ENCODE measurements at regions not wholly inside any gene's neighbourhood (a gene's known extent, or its start where the extent isn't known, plus 50 kb on each side); places are given as distances from the start of the nearest gene placed in this dataset.

DNA sequence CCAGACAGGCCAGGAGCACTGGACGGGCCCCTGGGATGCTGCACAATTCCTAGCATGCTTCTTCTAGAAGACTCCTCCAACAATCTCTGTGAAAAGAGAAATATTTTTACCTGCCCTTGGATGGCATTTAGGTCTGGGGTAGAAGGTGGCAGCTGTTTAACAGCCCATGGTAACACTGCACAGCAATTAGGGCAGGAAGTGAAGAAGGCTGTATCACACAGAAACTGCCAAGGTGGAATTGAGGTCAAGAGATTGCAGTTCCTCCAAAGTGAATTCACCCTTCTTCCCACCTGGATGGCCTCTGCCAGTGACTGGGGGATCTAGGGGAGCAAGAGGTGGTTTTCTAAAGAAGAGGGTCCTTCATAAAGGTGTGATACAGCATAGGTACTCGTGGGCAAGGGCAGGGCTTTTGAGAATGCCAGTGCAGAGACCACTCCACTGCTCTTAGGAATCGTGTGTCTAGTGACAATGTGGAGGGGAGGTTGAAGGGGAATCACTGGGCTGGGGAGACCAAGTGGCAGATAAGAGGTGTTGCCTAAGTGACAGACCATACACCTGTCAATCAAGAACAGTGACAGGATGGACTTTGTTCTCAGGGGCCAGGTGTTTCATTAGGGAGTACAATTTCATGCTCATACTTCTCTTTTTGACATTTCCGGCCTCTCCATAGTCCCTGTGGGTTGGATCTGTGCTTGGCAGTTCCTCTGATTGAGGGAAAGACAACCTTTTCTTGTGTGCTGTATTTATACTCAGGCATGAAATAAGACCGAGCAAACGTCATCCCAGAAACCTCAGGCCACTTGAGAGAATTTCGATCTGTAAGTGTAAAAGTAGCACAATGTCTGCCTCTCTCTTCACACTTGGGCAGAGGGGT, 83.5 kb upstream of the BCL6 start:
- POLR2A ChIA-PET, result no interaction called here
- no peak for ATAC-seq

More for the DNA sequence above, 83.5 kb upstream of the BCL6 start:
- DNase-seq (ENCODE audit: low read depth, low spot score), result no peak
- Histone ChIP-seq H3K27ac (ENCODE audit: low read depth, low read length) (no peak overlapping the region), H2AFZ (ENCODE audit: low read depth, low read length, poor library complexity, severe bottlenecking) (no peak overlapping the region), H3K36me3 (ENCODE audit: control insufficient read depth in 1 of 2, insufficient read depth in 2 of 2, low read length in 2 of 2) (no peaks in the 10 kb centered on the region), H4K20me1 (ENCODE audit: insufficient read depth) (no peaks in the 10 kb centered on the region), H3K9me2 (ENCODE audit: insufficient read depth) (no peaks in the 10 kb centered on the region), H3K9ac (ENCODE audit: low read length) (no peak overlapping the region), H3K79me2 (ENCODE audit: insufficient read depth, low read length) (no peaks in the 10 kb centered on the region), H3K27me3 (ENCODE audit: insufficient read depth, low read length) (no peaks in the 10 kb centered on the region), H3K4me1 (ENCODE audit: control insufficient read depth in 1 of 2, insufficient read depth in 2 of 2, low read length in 2 of 2) (no peaks in the 10 kb centered on the region), H3K4me2 (ENCODE audit: low read length) (no peak overlapping the region), H3K4me3 (replicated peaks in 1 of 2; ENCODE audit: low read depth in 1 of 2, low read length in 2 of 2) (no peak overlapping the region), H3K9me3 (ENCODE audit: control insufficient read depth in 1 of 2, insufficient read depth in 1 of 2, low read depth in 1 of 2, low read length in 2 of 2) (no peaks in the 10 kb centered on the region)
- ChIA-PET CTCF (no interaction called here), RAD21 (ENCODE audit: low non-redundant PET in 1 of 2, low total read pairs in 2 of 2, uncharacterized antibody in 2 of 2, unreplicated experiment in 2 of 2) (no interaction called here)
- intact Hi-C loops (cut with micrococcal nuclease), result no loop called here
- TF ChIP-seq SRF (IDR thresholded peaks at IDR 0.05; ENCODE audit: low read depth), result no peak
- TF ChIP-seq EZH2phosphoT487 (IDR thresholded peaks at IDR 0.05; ENCODE audit: borderline replicate concordance), result no peak
- TF ChIP-seq FOSL1 (IDR thresholded peaks at IDR 0.05; ENCODE audit: low read depth), result no peak
- TF ChIP-seq, protein P1, sequence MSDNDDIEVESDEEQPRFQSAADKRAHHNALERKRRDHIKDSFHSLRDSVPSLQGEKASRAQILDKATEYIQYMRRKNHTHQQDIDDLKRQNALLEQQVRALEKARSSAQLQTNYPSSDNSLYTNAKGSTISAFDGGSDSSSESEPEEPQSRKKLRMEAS (IDR thresholded peaks at IDR 0.05), result no peak
- no peak for TF ChIP-seq CEBPB (IDR thresholded peaks at IDR 0.05; ENCODE audit: low read depth)
- no peak for TF ChIP-seq POLR2A (IDR thresholded peaks at IDR 0.05; ENCODE audit: borderline replicate concordance, extremely low read depth, insufficient read depth, insufficient read length)
- TF ChIP-seq, protein P2, sequence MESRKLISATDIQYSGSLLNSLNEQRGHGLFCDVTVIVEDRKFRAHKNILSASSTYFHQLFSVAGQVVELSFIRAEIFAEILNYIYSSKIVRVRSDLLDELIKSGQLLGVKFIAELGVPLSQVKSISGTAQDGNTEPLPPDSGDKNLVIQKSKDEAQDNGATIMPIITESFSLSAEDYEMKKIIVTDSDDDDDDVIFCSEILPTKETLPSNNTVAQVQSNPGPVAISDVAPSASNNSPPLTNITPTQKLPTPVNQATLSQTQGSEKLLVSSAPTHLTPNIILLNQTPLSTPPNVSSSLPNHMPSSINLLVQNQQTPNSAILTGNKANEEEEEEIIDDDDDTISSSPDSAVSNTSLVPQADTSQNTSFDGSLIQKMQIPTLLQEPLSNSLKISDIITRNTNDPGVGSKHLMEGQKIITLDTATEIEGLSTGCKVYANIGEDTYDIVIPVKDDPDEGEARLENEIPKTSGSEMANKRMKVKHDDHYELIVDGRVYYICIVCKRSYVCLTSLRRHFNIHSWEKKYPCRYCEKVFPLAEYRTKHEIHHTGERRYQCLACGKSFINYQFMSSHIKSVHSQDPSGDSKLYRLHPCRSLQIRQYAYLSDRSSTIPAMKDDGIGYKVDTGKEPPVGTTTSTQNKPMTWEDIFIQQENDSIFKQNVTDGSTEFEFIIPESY (IDR thresholded peaks at IDR 0.05; ENCODE audit: extremely low read depth, insufficient replicate concordance, low read length), result no peak
- no peak for TF ChIP-seq POLR2AphosphoS5 (IDR thresholded peaks at IDR 0.05; ENCODE audit: low read depth, low read length)
- TF ChIP-seq, protein P3, sequence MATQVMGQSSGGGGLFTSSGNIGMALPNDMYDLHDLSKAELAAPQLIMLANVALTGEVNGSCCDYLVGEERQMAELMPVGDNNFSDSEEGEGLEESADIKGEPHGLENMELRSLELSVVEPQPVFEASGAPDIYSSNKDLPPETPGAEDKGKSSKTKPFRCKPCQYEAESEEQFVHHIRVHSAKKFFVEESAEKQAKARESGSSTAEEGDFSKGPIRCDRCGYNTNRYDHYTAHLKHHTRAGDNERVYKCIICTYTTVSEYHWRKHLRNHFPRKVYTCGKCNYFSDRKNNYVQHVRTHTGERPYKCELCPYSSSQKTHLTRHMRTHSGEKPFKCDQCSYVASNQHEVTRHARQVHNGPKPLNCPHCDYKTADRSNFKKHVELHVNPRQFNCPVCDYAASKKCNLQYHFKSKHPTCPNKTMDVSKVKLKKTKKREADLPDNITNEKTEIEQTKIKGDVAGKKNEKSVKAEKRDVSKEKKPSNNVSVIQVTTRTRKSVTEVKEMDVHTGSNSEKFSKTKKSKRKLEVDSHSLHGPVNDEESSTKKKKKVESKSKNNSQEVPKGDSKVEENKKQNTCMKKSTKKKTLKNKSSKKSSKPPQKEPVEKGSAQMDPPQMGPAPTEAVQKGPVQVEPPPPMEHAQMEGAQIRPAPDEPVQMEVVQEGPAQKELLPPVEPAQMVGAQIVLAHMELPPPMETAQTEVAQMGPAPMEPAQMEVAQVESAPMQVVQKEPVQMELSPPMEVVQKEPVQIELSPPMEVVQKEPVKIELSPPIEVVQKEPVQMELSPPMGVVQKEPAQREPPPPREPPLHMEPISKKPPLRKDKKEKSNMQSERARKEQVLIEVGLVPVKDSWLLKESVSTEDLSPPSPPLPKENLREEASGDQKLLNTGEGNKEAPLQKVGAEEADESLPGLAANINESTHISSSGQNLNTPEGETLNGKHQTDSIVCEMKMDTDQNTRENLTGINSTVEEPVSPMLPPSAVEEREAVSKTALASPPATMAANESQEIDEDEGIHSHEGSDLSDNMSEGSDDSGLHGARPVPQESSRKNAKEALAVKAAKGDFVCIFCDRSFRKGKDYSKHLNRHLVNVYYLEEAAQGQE (IDR thresholded peaks at IDR 0.05; ENCODE audit: low read depth), result no peak
- no peak for TF ChIP-seq TCF7L2 (IDR thresholded peaks at IDR 0.05; ENCODE audit: borderline replicate concordance, extremely low read depth, insufficient read depth, insufficient read length)
- no peak for TF ChIP-seq ZNF274 (IDR thresholded peaks at IDR 0.05; ENCODE audit: low read depth, low read length)
- TF ChIP-seq CBX3 (IDR thresholded peaks at IDR 0.05; ENCODE audit: low read depth), result no peak
- no peak for TF ChIP-seq YY1 (IDR thresholded peaks at IDR 0.05; ENCODE audit: extremely low read depth, insufficient replicate concordance, low read depth, low read length)
- TF ChIP-seq, protein P4, sequence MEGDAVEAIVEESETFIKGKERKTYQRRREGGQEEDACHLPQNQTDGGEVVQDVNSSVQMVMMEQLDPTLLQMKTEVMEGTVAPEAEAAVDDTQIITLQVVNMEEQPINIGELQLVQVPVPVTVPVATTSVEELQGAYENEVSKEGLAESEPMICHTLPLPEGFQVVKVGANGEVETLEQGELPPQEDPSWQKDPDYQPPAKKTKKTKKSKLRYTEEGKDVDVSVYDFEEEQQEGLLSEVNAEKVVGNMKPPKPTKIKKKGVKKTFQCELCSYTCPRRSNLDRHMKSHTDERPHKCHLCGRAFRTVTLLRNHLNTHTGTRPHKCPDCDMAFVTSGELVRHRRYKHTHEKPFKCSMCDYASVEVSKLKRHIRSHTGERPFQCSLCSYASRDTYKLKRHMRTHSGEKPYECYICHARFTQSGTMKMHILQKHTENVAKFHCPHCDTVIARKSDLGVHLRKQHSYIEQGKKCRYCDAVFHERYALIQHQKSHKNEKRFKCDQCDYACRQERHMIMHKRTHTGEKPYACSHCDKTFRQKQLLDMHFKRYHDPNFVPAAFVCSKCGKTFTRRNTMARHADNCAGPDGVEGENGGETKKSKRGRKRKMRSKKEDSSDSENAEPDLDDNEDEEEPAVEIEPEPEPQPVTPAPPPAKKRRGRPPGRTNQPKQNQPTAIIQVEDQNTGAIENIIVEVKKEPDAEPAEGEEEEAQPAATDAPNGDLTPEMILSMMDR (IDR thresholded peaks at IDR 0.05 in 2 of 3, conservative IDR thresholded peaks at IDR 0.05 in 1 of 3; ENCODE audit: borderline replicate concordance in 1 of 3, insufficient read depth in 1 of 3, low read depth in 2 of 3, low read length in 2 of 3), result no peak
- no peak for TF ChIP-seq SP1 (IDR thresholded peaks at IDR 0.05; ENCODE audit: low read depth)
- no peak for TF ChIP-seq SIN3A (IDR thresholded peaks at IDR 0.05; ENCODE audit: low read depth)
- no peak for TF ChIP-seq RAD21 (IDR thresholded peaks at IDR 0.05; ENCODE audit: low read depth)
- no peak for TF ChIP-seq ZFX (IDR thresholded peaks at IDR 0.05)
- BruUV-seq (replicated peaks), result no TSS peak

Data from HCT116 (cell line).